PFSK-1 (cell line): ENCODE measurements at regions not wholly inside any gene's neighbourhood (a gene's known extent, or its start where the extent isn't known, plus 50 kb on each side); places are given as distances from the start of the nearest gene placed in this dataset.

ENCODE experiments used
- FOXP2 ChIP-seq: optimal IDR thresholded peaks from 2 replicates; pipeline ENCODE3; 2011; ENCODE audit warnings: borderline replicate concordance, control low read depth, inconsistent platforms; ENCODE audit not compliant: insufficient read depth; ENCODE audit errors: extremely low read length, extremely low read depth
- POLR2AphosphoS5 ChIP-seq: IDR thresholded peaks from 2 replicates; pipeline ENCODE4 v1.6.1; 2012; ENCODE audit warnings: low read depth, mild to moderate bottlenecking, control low read depth, low read length, moderate library complexity
- REST ChIP-seq, 2 experiments: IDR thresholded peaks; 2 replicates each; pipeline versions ENCODE4 v1.6.1 to v1.8.0; 2011 to 2012; ENCODE audit warnings: low read depth in 2 of 2, low read length in 2 of 2, control low read depth in 1 of 2, inconsistent platforms in 1 of 2, mild to moderate bottlenecking in 1 of 2, moderate library complexity in 1 of 2; ENCODE audit not compliant: insufficient read depth in 1 of 2
- SIN3A ChIP-seq: IDR thresholded peaks from 2 replicates; pipeline ENCODE4 v1.6.1; 2012; ENCODE audit warnings: mild to moderate bottlenecking, low read length, moderate library complexity, borderline replicate concordance; ENCODE audit not compliant: insufficient read depth
- TAF1 ChIP-seq: IDR thresholded peaks from 2 replicates; pipeline ENCODE4 v1.6.1; 2012; ENCODE audit warnings: low read length, control low read depth, borderline replicate concordance; ENCODE audit not compliant: insufficient read depth

GRCh38 chr12:58695263-58695662 lies 225.0 kb downstream of the LRIG3 start:
- no peak for TF ChIP-seq POLR2AphosphoS5
- TF ChIP-seq SIN3A, result no peak
- TF ChIP-seq REST (IDR thresholded peaks at IDR 0.05; ENCODE audit: insufficient read depth in 1 of 2, low read depth in 2 of 2, low read length in 2 of 2), result no peak
- TF ChIP-seq FOXP2, result no peak
- no peak for TF ChIP-seq TAF1

GRCh38 chr12:58701536-58701935 lies 218.8 kb downstream of the LRIG3 start:
- TF ChIP-seq FOXP2, result no peak
- TF ChIP-seq REST (IDR thresholded peaks at IDR 0.05; ENCODE audit: insufficient read depth in 1 of 2, low read depth in 2 of 2, low read length in 2 of 2), result no peak
- TF ChIP-seq TAF1, result no peak
- no peak for TF ChIP-seq SIN3A
- TF ChIP-seq POLR2AphosphoS5, result no peak

GRCh38 chr12:58703866-58704265 lies 216.4 kb downstream of the LRIG3 start:
- TF ChIP-seq POLR2AphosphoS5, result no peak
- no peak for TF ChIP-seq FOXP2
- TF ChIP-seq TAF1, result no peak
- TF ChIP-seq SIN3A, result no peak
- TF ChIP-seq REST (IDR thresholded peaks at IDR 0.05; ENCODE audit: insufficient read depth in 1 of 2, low read depth in 2 of 2, low read length in 2 of 2), result no peak

GRCh38 chr12:58710901-58711300 lies 209.4 kb downstream of the LRIG3 start:
- TF ChIP-seq SIN3A (no peak), FOXP2 (no peak), REST (IDR thresholded peaks at IDR 0.05; ENCODE audit: insufficient read depth in 1 of 2, low read depth in 2 of 2, low read length in 2 of 2) (no peak), POLR2AphosphoS5 (no peak), TAF1 (no peak)

GRCh38 chr12:58711974-58712373 lies 208.3 kb downstream of the LRIG3 start:
- TF ChIP-seq FOXP2 (no peak), POLR2AphosphoS5 (no peak), REST (IDR thresholded peaks at IDR 0.05; ENCODE audit: insufficient read depth in 1 of 2, low read depth in 2 of 2, low read length in 2 of 2) (no peak), TAF1 (no peak), SIN3A (no peak)
